HEK293 (cell line): ENCODE measurements at regions not wholly inside any gene's neighbourhood (a gene's known extent, or its start where the extent isn't known, plus 50 kb on each side); places are given as distances from the start of the nearest gene placed in this dataset.
"Not testable (repeated sequence)": the region's sequence is repeated elsewhere in the genome, so short reads cannot be mapped to it uniquely, and the experiment has no call there.

ENCODE experiments used
- OSR2 ChIP-seq: fragments of 450-650 bp; formaldehyde crosslinking; IDR thresholded peaks from 2 replicates; pipeline ENCODE4 v1.5.1; 2016; ENCODE audit warnings: missing biosample characterization, missing genetic modification characterization
- ZNF501 ChIP-seq: fragments of 450-650 bp; formaldehyde crosslinking; IDR thresholded peaks from 2 replicates; pipeline ENCODE4 v1.5.1; 2016; ENCODE audit warnings: missing biosample characterization, missing genetic modification characterization
- ZNF560 ChIP-seq: fragments of 450-650 bp; formaldehyde crosslinking; IDR thresholded peaks from 2 replicates; pipeline ENCODE4 v1.5.1; 2017; ENCODE audit warnings: missing biosample characterization, missing genetic modification characterization, borderline replicate concordance
- TF ChIP-seq, protein P1 (sequence below): fragments of 450-650 bp; formaldehyde crosslinking; IDR thresholded peaks from 2 replicates; pipeline ENCODE4 v1.5.1; 2016; ENCODE audit warnings: missing biosample characterization, missing genetic modification characterization
- TF ChIP-seq, protein P2 (sequence below): fragments of 450-650 bp; formaldehyde crosslinking; IDR thresholded peaks from 2 replicates; pipeline ENCODE4 v1.5.1; 2016; ENCODE audit warnings: missing biosample characterization, missing genetic modification characterization

DNA sequence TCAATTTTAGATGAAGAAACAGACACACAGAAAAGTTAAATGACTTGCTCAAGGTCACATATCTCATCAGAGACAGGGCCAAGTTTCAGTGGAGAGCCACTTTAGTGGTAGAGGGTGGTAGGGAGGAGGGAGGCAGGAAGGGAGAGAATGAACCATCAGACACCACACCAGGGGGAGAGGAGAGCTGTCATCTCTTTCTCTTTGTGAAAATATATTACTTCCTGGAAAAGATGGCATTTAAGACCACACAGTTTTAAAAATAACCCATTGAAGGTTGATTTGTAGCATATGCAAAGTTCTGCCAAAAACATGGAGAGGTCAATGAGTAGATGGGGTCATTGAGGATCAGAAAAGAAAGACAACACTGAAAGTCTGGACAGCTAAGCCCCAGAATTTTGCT is 954.7 kb upstream of the DEFB115 start:
- TF ChIP-seq, protein P1, sequence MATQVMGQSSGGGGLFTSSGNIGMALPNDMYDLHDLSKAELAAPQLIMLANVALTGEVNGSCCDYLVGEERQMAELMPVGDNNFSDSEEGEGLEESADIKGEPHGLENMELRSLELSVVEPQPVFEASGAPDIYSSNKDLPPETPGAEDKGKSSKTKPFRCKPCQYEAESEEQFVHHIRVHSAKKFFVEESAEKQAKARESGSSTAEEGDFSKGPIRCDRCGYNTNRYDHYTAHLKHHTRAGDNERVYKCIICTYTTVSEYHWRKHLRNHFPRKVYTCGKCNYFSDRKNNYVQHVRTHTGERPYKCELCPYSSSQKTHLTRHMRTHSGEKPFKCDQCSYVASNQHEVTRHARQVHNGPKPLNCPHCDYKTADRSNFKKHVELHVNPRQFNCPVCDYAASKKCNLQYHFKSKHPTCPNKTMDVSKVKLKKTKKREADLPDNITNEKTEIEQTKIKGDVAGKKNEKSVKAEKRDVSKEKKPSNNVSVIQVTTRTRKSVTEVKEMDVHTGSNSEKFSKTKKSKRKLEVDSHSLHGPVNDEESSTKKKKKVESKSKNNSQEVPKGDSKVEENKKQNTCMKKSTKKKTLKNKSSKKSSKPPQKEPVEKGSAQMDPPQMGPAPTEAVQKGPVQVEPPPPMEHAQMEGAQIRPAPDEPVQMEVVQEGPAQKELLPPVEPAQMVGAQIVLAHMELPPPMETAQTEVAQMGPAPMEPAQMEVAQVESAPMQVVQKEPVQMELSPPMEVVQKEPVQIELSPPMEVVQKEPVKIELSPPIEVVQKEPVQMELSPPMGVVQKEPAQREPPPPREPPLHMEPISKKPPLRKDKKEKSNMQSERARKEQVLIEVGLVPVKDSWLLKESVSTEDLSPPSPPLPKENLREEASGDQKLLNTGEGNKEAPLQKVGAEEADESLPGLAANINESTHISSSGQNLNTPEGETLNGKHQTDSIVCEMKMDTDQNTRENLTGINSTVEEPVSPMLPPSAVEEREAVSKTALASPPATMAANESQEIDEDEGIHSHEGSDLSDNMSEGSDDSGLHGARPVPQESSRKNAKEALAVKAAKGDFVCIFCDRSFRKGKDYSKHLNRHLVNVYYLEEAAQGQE (tag by site-specific recombination), result not testable (repeated sequence)
- TF ChIP-seq ZNF560 (tag by site-specific recombination); ZNF501; OSR2 (tag by site-specific recombination): not testable (repeated sequence)
- TF ChIP-seq, protein P2, sequence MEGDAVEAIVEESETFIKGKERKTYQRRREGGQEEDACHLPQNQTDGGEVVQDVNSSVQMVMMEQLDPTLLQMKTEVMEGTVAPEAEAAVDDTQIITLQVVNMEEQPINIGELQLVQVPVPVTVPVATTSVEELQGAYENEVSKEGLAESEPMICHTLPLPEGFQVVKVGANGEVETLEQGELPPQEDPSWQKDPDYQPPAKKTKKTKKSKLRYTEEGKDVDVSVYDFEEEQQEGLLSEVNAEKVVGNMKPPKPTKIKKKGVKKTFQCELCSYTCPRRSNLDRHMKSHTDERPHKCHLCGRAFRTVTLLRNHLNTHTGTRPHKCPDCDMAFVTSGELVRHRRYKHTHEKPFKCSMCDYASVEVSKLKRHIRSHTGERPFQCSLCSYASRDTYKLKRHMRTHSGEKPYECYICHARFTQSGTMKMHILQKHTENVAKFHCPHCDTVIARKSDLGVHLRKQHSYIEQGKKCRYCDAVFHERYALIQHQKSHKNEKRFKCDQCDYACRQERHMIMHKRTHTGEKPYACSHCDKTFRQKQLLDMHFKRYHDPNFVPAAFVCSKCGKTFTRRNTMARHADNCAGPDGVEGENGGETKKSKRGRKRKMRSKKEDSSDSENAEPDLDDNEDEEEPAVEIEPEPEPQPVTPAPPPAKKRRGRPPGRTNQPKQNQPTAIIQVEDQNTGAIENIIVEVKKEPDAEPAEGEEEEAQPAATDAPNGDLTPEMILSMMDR (tag by site-specific recombination), result not testable (repeated sequence)
